Left ventricle myocardium inferior (tissue), 1 donor: ENCODE measurements at regions not wholly inside any gene's neighbourhood (a gene's known extent, or its start where the extent isn't known, plus 50 kb on each side); places are given as distances from the start of the nearest gene placed in this dataset.

ENCODE experiments used
- DNase-seq: peaks from one replicate; pipeline ENCODE4 v3.0.0-alpha.2; 2020
- H3K27ac ChIP-seq: fragments of 200-600 bp; replicated peaks from 2 replicates; pipeline ENCODE4 v1.8.0; 2021
- H3K27me3 ChIP-seq: fragments of 200-600 bp; 2 replicates; pipeline ENCODE4 v1.8.0; 2021; ENCODE audit warnings: low read depth
- H3K36me3 ChIP-seq: fragments of 200-600 bp; 2 replicates; pipeline ENCODE4 v1.8.0; 2021
- H3K4me1 ChIP-seq: fragments of 200-600 bp; 2 replicates; pipeline ENCODE4 v1.8.0; 2021
- H3K4me3 ChIP-seq: fragments of 200-600 bp; 2 replicates; pipeline ENCODE4 v1.8.0; 2021; ENCODE audit warnings: mild to moderate bottlenecking, moderate library complexity
- H3K9me3 ChIP-seq: fragments of 200-600 bp; replicated peaks from 2 replicates; pipeline ENCODE4 v1.8.0; 2021
- intact Hi-C: fragments of 100-400 bp; cut with micrococcal nuclease; formaldehyde crosslinking; loops from one replicate; pipeline ENCODE4 v1.11.0; 2022
- TF ChIP-seq, protein P1 (sequence below): fragments of 200-600 bp; IDR thresholded peaks from 2 replicates; pipeline ENCODE4 v1.8.0; 2021; ENCODE audit warnings: antibody characterized with exemption, mild to moderate bottlenecking, borderline replicate concordance
- donor health status: DM: no; HTN: yes; CAD: no; lungs with severe emphysema.

DNA sequence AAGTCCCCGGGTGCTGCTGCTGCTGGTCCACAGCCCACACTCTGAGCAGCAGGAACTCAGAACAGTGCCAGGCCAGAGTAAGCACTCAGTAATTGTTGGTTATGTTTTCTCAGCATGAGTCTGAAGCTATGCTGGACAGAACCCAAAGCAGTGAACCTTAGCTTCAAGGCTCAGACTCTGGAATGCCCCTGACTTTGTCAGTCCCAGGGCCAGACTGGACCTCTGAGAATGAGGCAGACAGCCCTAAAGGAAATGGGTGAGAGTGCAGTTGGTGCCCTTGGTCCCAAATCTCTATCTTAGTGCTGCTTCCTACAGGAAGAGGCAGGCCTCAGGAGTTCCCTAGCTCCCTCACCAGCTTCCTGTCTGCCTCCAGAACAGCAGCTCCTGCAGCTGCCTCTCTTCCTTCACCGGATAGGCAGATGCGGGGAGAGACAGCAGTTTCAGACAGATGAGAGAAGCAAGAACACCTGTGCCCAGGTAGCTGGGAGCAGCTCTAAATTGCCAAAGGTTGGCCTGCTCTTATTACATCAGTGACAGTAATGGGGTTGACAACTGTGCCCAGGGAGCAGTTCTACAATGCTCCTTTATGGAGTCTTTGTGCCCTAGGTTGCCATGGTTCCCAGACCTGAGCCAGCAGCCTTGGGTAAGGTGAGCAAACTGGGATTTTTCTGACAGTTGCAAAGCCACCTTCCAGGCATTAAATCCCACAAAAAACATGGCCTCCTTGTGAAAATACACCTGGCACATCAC is 82.2 kb upstream of the CXCL14 start:
- intact Hi-C loops = no loop called here
- Histone ChIP-seq H3K27ac (no peak overlapping the region), H3K36me3 (no peaks in the 10 kb centered on the region), H3K4me3 (no peak overlapping the region), H3K4me1 (no peaks in the 10 kb centered on the region), H3K9me3 (peaks cover 18% of the 10 kb centered on the region), H3K27me3 (peaks cover 24% of the 10 kb centered on the region)
- no peak for DNase-seq
- TF ChIP-seq, protein P1, sequence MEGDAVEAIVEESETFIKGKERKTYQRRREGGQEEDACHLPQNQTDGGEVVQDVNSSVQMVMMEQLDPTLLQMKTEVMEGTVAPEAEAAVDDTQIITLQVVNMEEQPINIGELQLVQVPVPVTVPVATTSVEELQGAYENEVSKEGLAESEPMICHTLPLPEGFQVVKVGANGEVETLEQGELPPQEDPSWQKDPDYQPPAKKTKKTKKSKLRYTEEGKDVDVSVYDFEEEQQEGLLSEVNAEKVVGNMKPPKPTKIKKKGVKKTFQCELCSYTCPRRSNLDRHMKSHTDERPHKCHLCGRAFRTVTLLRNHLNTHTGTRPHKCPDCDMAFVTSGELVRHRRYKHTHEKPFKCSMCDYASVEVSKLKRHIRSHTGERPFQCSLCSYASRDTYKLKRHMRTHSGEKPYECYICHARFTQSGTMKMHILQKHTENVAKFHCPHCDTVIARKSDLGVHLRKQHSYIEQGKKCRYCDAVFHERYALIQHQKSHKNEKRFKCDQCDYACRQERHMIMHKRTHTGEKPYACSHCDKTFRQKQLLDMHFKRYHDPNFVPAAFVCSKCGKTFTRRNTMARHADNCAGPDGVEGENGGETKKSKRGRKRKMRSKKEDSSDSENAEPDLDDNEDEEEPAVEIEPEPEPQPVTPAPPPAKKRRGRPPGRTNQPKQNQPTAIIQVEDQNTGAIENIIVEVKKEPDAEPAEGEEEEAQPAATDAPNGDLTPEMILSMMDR = no peak

DNA sequence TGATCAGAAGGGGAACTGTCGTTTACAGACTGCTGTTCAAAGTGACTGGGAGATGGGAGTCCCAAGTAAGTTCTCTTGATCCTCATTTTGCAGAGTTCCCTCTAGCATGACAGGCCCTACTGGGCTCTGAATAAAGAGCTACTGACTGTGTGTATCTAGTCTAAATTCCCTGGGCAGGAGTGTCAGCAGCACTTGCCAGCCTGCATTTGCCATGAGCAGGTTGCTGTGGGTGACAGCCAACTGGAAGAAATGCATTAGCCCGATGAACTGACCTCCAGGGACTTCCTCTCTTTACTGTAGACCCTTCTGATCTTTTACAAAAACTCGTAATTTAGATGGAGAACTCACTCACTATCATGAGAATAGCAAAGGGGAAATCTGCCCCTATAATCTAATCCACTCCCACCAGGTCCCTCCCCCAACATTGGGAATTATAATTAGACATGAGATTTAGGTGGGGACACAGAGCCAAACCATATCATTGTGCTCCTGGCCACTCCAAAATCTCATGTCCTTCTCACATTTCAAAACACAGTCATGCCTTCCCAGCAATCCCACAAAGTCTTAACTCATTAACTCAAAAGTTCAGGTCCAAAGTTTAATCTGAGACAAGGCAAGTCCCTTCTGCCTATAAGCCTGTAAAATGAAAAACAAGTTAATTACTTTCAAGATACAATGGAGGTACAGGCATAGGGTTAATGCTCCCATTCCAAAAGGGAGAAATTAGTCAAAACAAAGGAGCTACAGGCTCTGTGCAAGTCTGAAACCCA is 78.9 kb upstream of the CXCL14 start:
- Histone ChIP-seq H3K9me3 (peaks cover 18% of the 10 kb centered on the region), H3K4me1 (no peaks in the 10 kb centered on the region), H3K36me3 (no peaks in the 10 kb centered on the region), H3K4me3 (no peak overlapping the region), H3K27ac (no peak overlapping the region), H3K27me3 (peaks cover 14% of the 10 kb centered on the region)
- TF ChIP-seq, protein P1 = no peak
- intact Hi-C loops = no loop called here
- DNase-seq = no peak

DNA sequence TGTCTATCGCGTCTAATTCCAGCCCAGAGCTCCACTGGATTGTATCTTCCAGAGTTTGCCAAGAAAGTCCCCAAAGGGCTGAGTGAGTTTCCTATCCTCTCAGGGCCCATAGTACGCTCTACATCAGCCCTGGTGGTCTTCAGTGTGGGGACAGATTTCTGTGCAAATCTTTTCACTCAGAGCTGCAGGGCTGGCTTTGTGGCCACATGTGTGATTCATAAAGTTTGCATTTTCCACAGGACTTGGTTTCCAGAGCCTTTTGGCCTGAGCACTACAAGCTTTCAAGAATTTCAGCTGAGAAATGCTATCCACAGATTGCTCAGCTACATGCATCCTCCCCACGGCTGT is 76.7 kb upstream of the CXCL14 start:
- Histone ChIP-seq H3K4me3 (no peak overlapping the region), H3K9me3 (peaks cover 18% of the 10 kb centered on the region), H3K36me3 (no peaks in the 10 kb centered on the region), H3K4me1 (no peaks in the 10 kb centered on the region), H3K27ac (no peak overlapping the region), H3K27me3 (peaks cover 17% of the 10 kb centered on the region)
- TF ChIP-seq, protein P1 = no peak
- intact Hi-C loops = no loop called here
- no peak for DNase-seq

DNA sequence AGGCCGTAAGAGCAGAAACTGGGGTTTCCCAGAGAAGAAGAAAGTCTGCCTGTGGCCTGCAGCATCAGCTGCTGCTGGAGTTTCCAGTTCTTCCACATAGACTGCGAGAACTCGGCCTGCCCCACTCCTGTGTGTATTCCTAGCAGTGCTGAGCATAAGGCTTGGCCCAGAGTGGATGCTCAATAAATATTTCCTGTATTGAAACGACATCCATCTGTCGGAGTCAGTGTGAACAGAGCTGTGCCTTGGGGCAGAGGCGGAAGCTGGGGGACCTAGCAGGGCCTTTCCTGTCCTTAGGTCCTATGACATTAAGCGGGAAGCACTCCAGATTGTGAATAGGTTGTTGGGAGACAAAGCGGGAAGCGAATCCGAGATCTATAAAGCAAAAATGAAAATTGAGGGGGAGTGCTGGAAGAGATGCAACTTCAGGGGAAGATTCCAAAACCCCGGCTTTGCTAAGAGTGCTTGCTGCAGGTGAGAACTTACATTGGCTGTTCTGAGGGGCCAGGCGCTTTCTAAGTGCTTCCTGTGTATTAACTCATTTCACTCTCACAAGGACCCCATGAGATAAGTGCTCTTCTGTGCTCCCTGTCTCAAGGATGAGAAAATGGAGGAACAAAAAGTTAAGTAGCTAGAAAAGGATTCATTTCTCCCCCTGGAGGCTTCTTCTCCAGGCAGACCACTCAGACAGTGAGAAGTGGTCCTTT is 76.1 kb upstream of the CXCL14 start:
- Histone ChIP-seq H3K27ac (no peak overlapping the region), H3K4me3 (no peak overlapping the region), H3K9me3 (peaks cover 17% of the 10 kb centered on the region), H3K27me3 (peaks cover 17% of the 10 kb centered on the region), H3K4me1 (no peaks in the 10 kb centered on the region), H3K36me3 (no peaks in the 10 kb centered on the region)
- intact Hi-C loops = no loop called here
- TF ChIP-seq, protein P1 = no peak
- no peak for DNase-seq

DNA sequence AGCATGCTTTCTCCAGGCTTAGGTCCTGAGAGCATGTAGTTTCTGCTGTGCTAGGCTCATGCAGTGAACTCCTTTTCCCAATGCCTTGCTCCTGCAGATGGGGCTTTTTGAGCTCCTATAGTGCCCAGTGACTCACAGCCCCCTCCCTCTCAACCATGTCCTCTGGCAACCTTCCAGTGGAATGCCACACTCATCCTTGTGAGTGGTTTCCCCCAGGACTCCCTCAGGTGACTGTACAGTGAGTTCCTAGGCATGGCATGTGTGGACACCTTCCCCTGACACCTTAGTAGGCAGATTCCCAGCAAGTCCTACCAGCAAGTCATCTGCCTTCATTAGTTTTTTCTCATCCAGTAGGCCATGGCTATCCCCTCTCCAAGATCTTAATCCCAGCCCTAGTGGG is 72.4 kb upstream of the CXCL14 start:
- intact Hi-C loops = no loop called here

More for the DNA sequence above, 72.4 kb upstream of the CXCL14 start:
- Histone ChIP-seq H3K27ac (no peak overlapping the region), H3K36me3 (no peaks in the 10 kb centered on the region), H3K4me3 (no peak overlapping the region), H3K4me1 (no peaks in the 10 kb centered on the region), H3K9me3 (no peaks in the 10 kb centered on the region), H3K27me3 (peaks cover 17% of the 10 kb centered on the region)
- TF ChIP-seq, protein P1 = no peak
- no peak for DNase-seq
